AG08396 (cell line): ENCODE measurements at regions not wholly inside any gene's neighbourhood (a gene's known extent, or its start where the extent isn't known, plus 50 kb on each side); places are given as distances from the start of the nearest gene placed in this dataset.
"Not testable (repeated sequence)": the region's sequence is repeated elsewhere in the genome, so short reads cannot be mapped to it uniquely, and the experiment has no call there.

Experiments
- DNase-seq: peaks from one replicate; pipeline ENCODE4 v3.0.0; 2012; ENCODE audit warnings: low spot score, mixed read lengths

DNA sequence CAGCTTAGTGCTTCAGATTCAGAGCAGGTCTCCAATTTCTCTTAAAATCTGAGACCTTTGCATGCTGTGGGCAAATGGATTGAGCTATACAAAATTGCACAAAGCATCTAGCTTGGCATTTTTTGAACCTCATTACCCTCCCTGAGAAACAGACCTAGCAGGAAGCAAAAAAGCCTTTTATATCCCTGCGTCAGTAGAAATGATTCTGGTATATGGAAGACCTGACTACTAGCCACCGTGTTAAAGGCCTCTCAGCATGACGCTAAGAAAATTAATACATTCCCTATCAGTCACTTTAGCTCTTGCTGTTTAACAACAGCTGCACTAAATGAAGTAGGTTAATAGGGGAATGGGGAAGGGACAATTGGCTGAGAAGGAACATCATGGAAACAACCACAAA, 110.7 kb upstream of the SMLR1 start:
- no peak for DNase-seq

DNA sequence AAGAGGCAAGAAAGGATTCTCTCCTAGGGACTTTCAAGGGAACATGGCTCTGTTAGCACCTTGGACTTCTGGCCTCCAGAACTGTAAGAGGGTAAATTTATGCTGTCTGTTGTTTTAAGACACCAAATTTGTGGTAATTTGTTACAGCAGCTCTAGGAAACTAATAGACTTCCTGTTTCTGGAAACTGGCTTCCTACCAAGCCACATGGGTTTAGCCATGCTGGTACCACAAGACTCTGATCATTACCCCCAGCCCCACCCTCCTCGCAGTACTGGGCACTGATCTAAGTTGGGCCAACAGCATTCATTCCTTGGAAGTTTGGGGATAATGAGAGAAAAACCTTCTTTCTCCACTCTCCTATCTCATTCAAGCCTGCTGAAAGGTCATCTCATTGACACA, 109.5 kb upstream of the SMLR1 start:
- no peak for DNase-seq

DNA sequence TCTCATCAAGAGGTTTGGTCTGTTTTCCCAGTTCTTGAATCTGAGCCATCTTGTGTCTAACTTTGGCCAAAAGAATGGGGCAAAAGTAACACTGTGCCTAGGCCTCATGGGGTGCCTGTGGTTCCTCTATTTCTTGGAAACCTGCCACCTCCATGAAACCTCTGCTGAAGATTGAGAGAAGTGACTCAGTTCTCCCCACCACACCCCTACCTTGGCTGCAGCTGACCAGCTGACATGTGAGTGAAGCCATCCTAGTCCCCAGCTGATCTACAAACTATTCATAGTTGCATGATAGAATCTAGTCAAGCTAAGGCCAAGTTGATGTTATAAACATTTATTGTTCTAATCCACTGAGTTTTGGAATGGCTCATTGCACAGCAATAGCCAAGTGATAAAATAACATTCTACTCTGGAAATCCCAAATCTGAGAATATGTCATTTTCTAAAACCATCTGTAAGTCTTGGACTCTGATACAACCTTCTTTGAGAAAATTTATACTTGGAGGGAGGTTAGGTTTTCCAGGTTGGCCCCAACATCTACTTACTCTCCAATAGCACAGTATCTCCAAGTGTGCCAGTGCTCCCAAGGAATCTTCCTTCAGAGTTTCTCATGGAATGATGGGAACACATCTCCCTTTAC, 107.0 kb upstream of the SMLR1 start:
- no peak for DNase-seq

DNA sequence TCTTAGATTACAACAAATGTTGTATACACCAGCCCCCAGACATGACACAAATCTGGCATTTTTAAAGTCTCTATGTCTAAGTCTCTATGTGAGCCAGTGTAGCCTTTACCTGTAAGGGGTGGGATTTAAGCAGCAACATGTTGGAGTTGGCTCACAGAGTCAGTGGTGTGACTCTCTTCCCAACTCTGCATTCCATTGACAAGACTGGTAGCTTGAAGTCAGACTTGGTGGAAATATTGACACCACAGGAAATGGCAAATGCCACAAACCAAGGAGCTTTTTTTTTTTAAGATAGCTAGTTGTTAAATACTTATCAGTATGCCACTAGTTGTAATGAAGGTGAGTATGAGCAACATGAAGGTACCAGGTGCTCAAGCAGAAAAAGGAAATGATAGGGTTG, 103.1 kb upstream of the SMLR1 start:
- DNase-seq: no peak

DNA sequence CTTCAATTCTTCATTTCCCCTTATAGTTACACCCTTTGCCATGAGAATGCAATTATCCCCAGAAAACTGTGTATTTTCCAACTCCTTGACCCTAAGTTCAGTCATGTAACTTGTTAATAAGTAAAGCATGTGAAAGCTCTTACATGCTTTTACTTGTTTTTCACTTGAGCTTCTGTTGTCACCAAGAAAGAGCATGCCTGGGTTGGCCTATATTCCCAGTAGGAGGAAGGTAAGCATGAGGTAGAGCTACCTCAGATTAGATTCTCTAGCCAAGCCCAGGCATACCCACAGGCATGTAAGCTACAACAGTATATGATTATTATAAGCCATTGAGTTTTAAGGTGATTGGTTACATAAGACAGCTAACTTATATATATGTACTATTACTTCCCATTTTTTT, 101.7 kb upstream of the SMLR1 start:
- DNase-seq: no peak

DNA sequence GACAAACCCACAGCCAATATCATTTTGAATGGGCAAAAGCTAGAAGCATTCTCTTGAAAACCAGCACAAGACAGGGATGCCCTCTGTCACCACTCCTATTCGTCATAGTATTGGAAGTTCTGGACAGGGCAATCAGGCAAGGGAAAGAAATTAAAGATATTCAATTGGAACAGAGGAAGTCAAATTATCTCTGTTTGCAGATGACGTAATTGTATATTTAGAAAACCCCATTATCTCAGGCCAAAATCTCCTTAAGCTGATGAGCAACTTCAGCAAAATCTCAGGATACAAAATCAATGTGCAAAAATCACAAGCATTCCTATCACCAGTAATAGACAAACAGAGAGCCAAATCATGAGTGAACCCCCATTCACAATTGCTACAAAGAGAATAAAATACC, 99.1 kb upstream of the SMLR1 start:
- DNase-seq: not testable (repeated sequence)

DNA sequence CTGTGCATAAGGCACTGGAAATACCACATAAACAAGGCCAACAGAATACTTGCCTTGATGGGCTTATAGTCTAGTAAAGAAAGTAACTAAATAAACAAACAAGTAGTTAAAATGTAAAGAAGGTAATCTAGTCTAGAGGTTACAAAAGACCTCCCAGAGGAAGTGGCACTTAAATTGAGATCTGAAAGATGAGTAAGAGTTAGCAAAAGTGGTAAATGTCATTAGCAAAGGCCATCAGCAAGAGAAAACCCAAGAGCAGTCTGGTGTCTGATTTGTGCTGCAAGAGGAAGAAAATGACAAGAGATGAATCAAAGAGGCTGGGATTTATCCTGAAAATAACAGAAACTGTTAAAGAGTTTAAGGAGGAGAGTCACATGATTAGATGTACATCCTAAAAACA, 96.6 kb upstream of the SMLR1 start:
- DNase-seq: no peak

DNA sequence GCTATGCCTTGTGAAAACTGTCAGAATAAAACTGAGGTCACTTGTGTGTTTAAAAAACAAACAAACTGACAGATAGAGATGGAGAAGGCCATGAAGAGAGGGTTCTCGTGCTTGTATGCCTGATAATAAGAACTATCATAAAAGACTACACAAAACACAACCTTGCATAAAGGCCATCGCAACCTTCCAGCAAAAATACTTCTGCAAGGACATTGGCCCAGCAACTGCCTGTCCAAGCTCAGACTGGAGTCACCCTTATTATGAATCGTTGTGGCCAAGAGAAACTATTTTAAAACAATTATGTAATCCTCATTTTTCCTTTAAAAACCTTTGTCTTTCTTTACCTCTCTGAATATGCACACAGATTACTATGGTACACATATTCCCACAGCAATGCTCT, 93.0 kb upstream of the SMLR1 start:
- no peak for DNase-seq

DNA sequence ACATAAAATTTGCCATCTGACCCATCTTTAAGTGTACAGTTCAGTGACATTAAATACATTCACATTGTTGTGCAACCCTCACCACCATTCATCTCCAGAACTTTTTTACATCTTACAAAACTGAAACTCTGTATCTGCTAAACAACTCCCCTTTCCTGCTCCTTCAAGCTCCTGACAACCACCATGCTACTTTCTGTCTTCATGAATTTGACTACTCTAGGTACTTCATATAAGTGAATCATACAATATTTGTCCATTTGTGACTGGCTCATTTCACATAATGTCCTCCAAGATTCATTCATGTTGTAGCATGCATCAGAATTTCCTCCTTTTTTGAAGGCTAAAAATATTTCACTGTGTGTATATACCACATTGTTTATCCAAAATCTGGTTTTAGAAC, 86.9 kb upstream of the SMLR1 start:
- no peak for DNase-seq

DNA sequence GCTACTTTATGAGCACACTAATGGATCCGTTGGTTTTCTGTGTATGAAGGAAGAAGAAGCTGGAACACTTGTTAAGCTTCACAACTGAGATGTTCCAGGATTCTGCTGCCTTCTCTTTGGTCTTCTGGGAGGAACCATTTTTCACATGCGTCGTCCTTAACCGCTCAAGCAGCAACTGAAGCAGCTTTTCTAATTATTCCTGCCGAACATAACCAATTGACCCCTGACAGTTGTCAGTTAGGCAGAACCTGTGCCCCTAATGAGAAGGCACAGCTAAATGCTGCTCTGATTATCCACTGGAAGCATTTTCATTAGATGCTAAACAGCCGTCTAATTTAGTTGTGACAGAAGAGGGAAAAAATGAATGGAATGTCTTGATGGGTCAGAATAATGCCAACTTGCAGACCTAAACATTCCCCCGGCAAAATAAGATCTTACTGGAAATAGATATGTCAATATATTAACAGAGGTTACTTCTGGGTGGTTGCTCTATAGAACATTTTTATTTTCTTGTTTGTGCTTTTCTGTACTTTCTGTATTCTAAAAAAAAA, 85.0 kb upstream of the SMLR1 start:
- DNase-seq: no peak

DNA sequence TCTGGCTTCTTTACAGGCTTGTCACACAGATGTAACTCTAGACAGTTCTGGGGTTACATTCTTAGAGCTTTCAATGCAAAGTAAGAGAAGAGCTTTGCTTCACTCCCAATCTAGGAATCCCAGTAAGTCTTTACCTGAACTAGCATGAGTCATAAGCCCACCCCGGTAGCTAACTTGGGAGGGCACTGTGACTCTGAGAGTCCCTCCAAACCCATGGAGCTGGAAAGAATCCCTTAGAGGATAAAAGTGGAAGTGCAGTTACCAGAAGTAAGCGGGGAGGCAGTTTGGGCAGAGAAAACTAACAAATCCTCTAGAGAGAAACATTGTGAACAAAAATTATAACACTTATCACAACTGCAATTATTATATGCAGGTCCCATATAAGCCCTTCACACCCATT, 84.0 kb upstream of the SMLR1 start:
- DNase-seq: no peak

DNA sequence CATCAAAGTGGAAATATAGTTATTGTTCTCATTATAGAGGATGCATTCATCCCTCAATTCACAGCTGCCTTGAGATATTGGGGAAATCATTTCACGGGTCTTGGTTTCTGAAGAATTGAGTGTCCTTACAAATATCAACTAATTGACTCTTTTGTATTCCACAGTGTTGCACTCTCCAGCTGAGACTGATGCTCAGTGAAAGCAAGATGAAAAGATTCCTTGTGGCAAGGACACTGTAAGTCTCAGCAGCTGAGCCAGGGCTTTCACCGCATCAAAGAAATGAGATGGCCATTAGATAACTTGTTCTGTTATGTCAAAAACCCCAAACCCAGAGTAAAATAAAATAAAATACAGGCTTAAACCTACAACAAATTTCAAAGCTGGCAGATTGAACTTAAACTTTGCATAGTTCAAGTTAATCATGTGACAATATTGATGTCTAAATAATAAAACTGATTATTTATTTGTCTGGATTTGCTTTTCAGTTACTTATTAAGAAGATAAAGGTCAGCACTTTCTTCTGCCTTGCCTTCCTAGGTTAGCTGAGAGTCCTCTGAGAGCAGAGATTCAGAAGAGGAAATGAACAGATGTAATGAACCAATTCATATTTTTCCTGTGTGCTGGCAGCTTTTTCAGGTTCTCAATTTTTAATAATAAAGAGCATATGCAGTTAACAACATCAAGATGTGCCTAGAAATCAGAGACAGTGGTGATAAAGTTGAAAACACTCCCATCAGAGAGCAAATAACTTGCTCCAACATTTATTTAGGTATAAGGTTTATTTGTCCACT, 82.4 kb upstream of the SMLR1 start:
- no peak for DNase-seq

DNA sequence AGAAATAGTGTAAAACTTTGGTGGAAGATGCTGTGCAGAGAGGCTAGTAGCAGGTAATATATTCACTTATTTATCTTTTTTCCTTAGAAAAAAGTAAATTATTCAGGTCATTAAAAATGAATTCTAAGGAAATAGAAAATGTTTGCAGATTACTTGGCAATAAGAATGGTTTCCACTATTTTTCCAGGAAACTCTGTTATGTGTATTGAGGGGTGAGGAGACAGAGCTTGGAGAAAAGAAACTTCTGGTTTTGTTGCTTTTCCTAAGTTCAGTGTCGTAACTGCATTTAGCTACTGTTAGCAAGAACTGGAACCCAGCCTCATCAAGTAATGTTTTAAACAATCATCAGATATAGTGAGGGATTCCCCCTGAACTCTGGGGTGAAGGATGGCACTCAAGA, 79.2 kb upstream of the SMLR1 start:
- DNase-seq: no peak

DNA sequence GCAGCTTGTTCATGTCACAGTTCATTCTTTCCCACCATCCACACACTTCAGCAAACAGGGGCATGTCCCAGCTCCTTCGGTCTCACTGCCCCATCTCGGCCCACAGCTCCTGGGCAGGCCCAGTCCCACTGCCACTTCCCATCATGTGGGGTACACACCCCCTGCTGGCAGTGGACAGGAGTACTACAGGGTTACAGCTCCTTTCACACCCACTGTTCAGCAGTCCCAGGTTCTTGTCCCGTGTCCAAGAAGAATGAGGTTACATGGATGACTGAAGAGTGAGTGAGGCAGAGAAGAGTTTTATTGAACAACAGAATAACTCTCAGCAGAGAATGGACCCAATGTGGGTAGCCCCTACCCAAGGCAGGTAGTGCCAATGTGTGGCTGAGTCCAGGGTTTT, 77.8 kb upstream of the SMLR1 start:
- DNase-seq: no peak

DNA sequence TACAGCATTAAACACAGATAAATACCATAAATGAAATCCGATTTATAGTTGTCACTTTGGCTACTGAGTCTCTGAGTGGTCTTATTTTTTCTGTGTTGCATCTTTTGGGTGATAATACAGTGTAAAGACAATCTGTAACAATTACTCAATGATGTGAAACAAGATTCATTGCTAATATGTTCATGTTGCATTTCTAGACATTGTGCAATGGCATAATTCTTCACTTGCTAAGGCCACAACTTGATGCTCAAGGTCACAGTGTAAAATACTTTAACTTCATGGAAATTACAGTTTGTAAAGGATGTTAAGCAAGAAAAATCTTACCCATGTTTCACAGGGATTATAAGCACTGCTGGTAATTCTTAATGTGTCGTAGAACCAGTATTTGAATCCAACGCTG, 74.9 kb upstream of the SMLR1 start:
- DNase-seq: no peak

DNA sequence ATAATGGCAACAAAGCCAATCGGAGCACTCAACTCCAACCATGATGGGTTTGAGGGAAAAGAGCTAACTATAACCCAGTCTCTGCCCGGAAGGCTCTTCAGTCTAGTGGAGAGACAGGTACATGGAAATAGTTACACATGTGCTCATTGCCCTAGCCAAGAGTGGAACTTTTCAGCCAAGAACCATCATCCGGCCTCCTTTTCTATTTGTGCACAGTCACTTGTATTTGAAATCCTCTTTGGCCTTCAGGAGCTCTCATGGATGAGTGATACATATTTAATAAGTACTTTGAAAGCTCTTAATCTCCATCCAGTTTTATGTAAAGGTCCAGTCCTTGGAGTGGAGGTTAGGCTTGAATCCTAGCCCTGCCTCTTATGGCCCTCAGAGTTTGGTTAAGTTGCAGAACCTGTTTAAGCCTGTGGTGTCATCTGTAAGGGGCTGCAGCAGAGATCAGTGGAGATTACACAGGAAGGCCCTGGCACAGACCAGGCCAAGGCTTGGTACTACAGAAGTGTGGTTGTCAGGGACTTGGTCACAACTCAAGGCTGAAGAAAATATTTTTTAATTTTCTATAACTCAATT, 72.3 kb upstream of the SMLR1 start:
- DNase-seq: no peak

DNA sequence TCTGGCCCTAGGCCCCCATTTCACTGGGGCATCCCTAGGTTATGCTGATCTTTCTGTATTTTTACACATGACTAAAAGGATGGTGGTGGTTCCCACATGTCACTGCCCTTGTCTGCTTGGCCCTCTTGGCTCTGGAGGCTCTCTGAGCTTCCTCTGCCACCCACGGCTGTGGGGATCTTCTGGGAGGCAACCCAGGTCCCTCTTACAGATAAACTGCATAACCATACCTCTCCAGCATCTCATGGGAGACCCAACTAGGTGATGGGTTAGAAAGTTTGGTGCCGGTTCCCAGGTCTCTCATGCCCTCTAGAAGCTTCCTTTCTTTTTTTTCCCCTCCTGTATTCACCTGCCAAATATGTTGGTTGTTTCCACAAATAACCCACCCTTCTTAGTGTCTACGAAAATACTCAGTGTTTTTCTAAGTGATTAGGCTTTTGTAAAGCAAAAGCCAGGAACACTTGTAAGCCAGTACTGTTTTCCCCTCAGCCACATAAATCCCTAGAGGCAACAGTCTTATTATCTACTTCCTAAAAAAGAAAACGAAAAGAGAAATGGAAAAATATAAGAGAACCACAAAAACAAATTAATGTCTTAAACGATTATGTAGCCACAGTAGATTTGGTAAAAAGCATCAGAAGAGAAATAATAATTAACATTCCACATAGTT, 71.7 kb upstream of the SMLR1 start:
- no peak for DNase-seq

DNA sequence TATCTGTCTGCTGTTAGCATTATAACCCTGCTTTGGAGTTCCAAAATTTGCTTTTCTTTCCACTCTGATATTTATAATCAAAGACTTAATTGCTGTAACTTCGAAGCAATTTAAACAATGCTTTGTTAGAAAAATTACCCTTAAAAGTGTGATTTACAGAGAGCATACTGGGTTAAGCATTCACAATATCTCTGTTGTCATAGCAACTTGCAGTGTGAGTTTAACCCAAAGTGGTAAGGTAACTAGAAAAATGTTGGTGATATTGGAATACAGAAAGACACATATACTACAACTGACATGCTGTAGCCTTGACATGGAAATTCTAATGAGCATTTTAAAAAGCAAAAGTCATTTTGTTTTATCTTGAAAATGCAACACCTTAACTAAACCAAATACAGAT, 70.4 kb upstream of the SMLR1 start:
- DNase-seq: no peak

DNA sequence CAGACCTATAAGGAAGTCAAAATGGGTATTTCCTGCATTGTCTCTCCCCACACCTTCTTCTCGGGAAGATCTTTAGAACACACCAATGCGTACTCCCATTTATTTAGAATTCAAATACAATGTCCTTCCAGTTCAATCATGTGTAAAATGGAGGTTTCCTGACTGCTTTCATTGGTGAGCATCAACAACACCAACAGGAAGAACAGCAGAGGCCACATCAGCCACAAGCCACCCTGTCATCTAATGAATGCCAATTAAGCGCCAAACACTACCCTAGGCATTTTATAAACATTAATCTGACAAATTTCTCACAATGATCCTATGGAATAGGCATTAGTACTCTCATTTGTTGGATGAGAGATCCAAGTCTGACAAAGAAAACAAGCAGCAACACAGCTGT, 68.4 kb upstream of the SMLR1 start:
- DNase-seq: no peak

DNA sequence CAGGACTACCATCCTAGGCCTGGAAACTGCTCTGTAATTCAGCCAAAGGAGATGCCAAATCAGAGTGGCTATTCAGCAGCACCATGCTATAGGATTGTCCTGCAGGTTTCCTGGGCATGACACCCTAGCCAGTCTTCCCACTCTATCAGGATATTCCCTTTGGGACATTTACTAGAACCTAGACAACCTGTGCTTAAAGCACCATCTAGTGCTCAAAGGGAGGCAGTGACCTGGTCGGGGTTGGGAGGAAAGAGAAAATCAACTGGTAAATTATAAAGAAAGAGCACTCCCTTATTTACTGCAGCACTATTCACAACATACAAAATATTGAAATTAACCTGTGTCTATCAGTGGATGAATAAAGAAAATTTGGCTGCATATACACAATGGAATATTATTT, 67.2 kb upstream of the SMLR1 start:
- DNase-seq: peak; percentile 66

DNA sequence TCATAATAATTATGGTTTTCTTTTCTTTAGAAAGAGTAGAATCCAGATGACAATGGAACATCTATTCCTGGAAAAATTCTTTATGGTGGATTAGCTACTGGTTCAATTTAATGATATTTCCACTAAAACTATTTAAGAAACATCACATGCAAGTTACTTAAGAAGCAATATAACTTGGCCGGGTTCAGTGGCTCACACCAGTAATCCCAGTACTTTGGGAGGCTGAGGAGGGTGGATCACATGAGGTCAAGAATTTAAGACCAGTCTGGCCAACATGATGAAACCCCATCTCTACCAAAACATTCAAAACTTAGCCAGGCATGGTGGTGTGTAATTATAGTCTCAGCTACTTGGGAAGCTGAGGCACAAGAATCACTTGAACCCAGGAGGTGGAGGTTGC, 65.9 kb upstream of the SMLR1 start:
- no peak for DNase-seq

DNA sequence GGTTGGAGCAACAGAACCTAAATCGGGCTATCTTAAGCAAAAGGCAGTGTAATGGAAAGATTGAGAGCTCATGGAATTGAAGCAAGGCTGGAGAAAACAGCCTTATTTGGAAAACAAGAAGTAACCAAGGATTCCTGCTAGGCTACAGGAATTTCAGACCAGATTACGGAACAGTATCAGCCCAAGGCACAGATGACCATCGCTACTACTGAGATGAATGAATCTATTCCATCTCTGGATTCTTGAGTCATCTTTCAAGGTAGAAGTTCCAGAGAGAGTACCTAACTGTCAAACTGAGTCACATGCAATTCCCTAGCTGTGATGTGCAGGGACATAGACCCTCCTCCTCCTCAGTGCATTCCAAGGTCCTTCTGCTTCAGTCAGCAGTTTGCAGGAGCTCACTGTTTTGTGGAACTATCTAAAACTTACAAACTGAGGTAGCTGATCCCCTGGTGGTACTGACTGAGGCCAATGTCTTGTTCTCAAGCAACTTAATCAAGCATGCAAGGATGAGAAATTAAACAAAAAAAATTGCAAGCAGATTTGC, 62.0 kb upstream of the SMLR1 start:
- DNase-seq: no peak
